Neural cell (in vitro differentiated cells): ENCODE measurements at regions not wholly inside any gene's neighbourhood (a gene's known extent, or its start where the extent isn't known, plus 50 kb on each side); places are given as distances from the start of the nearest gene placed in this dataset.

Source experiments
- CTCF ChIP-seq: fragments of 450-650 bp; IDR thresholded peaks from 2 replicates; pipeline ENCODE4 v1.5.1; 2014; ENCODE audit warnings: antibody characterized with exemption, mild to moderate bottlenecking, moderate library complexity; ENCODE audit not compliant: poor library complexity, severe bottlenecking
- EP300 ChIP-seq: fragments of 450-650 bp; conservative IDR thresholded peaks from 2 replicates; pipeline ENCODE4 v1.6.1; 2014; ENCODE audit warnings: antibody characterized with exemption, mild to moderate bottlenecking, moderate library complexity; ENCODE audit not compliant: poor library complexity, severe bottlenecking
- EZH2 ChIP-seq: fragments of 200-600, 300-800 bp; shearing (Covaris generic), sonication (generic); IDR thresholded peaks from 2 replicates; pipeline ENCODE4 v1.6.1; 2014; ENCODE audit warnings: antibody characterized with exemption, low read length, borderline replicate concordance, mild to moderate bottlenecking; ENCODE audit not compliant: insufficient read depth, poor library complexity, severe bottlenecking
- MXI1 ChIP-seq: fragments of 450-650 bp; conservative IDR thresholded peaks from 2 replicates; pipeline ENCODE4 v1.6.1; 2014; ENCODE audit warnings: antibody characterized with exemption, mild to moderate bottlenecking; ENCODE audit not compliant: poor library complexity, severe bottlenecking
- POLR2AphosphoS5 ChIP-seq: IDR thresholded peaks from 2 replicates; pipeline ENCODE4 v1.6.1; 2012
- RAD21 ChIP-seq: fragments of 450-650 bp; conservative IDR thresholded peaks from 2 replicates; pipeline ENCODE4 v1.6.1; 2014; ENCODE audit warnings: antibody characterized with exemption, mild to moderate bottlenecking, moderate library complexity
- REST ChIP-seq: IDR thresholded peaks from 2 replicates; pipeline ENCODE4 v1.6.1; 2012; ENCODE audit warnings: borderline replicate concordance
- SMC3 ChIP-seq: fragments of 450-650 bp; conservative IDR thresholded peaks from 2 replicates; pipeline ENCODE4 v1.6.1; 2014; ENCODE audit warnings: antibody characterized with exemption, mild to moderate bottlenecking, moderate library complexity; ENCODE audit not compliant: poor library complexity
- TAF1 ChIP-seq: IDR thresholded peaks from 2 replicates; pipeline ENCODE4 v1.6.1; 2012; ENCODE audit warnings: low read depth

- no peak for TF ChIP-seq CTCF
- TF ChIP-seq REST = no peak
- no peak for TF ChIP-seq EP300
- TF ChIP-seq RAD21 = no peak
- TF ChIP-seq POLR2AphosphoS5 = no peak
- no peak for TF ChIP-seq MXI1
- TF ChIP-seq SMC3 = no peak
- no peak for TF ChIP-seq EZH2
- TF ChIP-seq TAF1 = no peak
These were observed 1089.2 kb upstream of the AUTS2 start for GRCh38 chr7:68509054-68509453.
